Heart left ventricle (tissue), 13 donors: ENCODE measurements at regions not wholly inside any gene's neighbourhood (a gene's known extent, or its start where the extent isn't known, plus 50 kb on each side); places are given as distances from the start of the nearest gene placed in this dataset.

ENCODE experiments used
- POLR2A ChIP-seq, 2 donors: fragments of 450-650 bp; IDR thresholded peaks; one replicate each; pipeline ENCODE4 v1.6.1; 2017; ENCODE audit warnings: antibody characterized with exemption in 2 of 2, mild to moderate bottlenecking in 2 of 2, moderate library complexity in 2 of 2
- TF ChIP-seq, protein P1 (sequence below), 12 donors: fragments of 200-600 bp; sonication (generic) in 4 of 12; IDR thresholded peaks; one replicate each; pipeline versions ENCODE4 v1.5.0 to v1.8.0; 2018 to 2022; ENCODE audit warnings: antibody characterized with exemption in 12 of 12, mild to moderate bottlenecking in 5 of 12
- donor health status: ischemic (EF 13 %, LVEDD 7.1; RV severe dilation, severe dysfunction).
- donor health status: DM: no; HTN: yes; CAD: no.
- donor health status: DM: no; HTN: no; CAD: no.
- donor health status: ischemic (EF 25% LVEDD 6.9; RV normal size, moderate dysfunction).
- donor health status: ischemic (EF 25% LVEDD 5.7; RV mildly dilated, moderate dysfunction).
- donor health status: ischemic (EF 35%, LVEDD 5.7; RV mildly dilated, moderate dysfunction).
- donor health status: nonischemic (EF 11% LVEDD 7.7; RV severe dilation, severe dysfunction).
- donor health status: DM: yes; HTN: yes; CAD: no.
- donor health status: PGD.
- donor health status: ischemic (EF 29% LVEDD 5.4; RV normal size, mild dysfunction).
- donor health status: nonischemic (EF 23%, LVEDD 6.1; RV moderate dilation, normal function).

DNA sequence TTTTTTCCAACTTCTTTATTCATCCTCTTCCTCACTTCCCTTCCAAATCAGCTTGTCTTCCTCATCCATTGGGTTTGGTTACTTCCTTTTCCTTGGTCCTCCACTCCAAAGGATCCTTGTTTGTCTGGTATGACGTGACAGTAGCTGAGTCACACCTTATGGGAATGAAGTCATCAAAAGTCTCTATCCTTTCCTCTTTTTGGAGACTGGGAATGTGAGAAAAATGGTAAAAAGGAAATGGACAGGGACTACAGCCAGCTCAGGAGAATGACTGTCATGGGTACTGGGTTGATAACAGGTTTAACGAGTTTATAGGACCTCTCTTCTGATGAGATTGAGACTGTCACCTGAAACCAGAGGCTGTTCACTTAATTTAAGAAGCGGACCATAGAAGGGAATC is 76.2 kb upstream of the MYO10 start:
- TF ChIP-seq, protein P1, sequence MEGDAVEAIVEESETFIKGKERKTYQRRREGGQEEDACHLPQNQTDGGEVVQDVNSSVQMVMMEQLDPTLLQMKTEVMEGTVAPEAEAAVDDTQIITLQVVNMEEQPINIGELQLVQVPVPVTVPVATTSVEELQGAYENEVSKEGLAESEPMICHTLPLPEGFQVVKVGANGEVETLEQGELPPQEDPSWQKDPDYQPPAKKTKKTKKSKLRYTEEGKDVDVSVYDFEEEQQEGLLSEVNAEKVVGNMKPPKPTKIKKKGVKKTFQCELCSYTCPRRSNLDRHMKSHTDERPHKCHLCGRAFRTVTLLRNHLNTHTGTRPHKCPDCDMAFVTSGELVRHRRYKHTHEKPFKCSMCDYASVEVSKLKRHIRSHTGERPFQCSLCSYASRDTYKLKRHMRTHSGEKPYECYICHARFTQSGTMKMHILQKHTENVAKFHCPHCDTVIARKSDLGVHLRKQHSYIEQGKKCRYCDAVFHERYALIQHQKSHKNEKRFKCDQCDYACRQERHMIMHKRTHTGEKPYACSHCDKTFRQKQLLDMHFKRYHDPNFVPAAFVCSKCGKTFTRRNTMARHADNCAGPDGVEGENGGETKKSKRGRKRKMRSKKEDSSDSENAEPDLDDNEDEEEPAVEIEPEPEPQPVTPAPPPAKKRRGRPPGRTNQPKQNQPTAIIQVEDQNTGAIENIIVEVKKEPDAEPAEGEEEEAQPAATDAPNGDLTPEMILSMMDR (IDR thresholded peaks at IDR 0.05): no peak
- TF ChIP-seq POLR2A (IDR thresholded peaks at IDR 0.05): no peak
